Osteocyte (in vitro differentiated cells): ENCODE measurements at regions not wholly inside any gene's neighbourhood (a gene's known extent, or its start where the extent isn't known, plus 50 kb on each side); places are given as distances from the start of the nearest gene placed in this dataset.

Source experiments
- DNase-seq: peaks from one replicate; pipeline ENCODE4 v3.0.0; 2021; ENCODE audit warnings: mixed read lengths; ENCODE audit not compliant: unreplicated experiment; ENCODE audit errors: extremely low spot score
- H3K27ac Mint-ChIP-seq: one replicate; pipeline ENCODE4 v1.8.0; 2021; ENCODE audit warnings: mild to moderate bottlenecking, mixed read lengths; ENCODE audit not compliant: unreplicated experiment
- H3K27me3 Mint-ChIP-seq: one replicate; pipeline ENCODE4 v1.8.0; 2021; ENCODE audit warnings: mixed read lengths; ENCODE audit not compliant: unreplicated experiment
- H3K36me3 Mint-ChIP-seq: one replicate; pipeline ENCODE4 v1.8.0; 2021; ENCODE audit warnings: mixed read lengths; ENCODE audit not compliant: unreplicated experiment
- H3K4me1 Mint-ChIP-seq: one replicate; pipeline ENCODE4 v1.8.0; 2021; ENCODE audit warnings: mixed read lengths; ENCODE audit not compliant: unreplicated experiment
- H3K4me3 Mint-ChIP-seq: one replicate; pipeline ENCODE4 v1.8.0; 2021; ENCODE audit warnings: mild to moderate bottlenecking, moderate library complexity, mixed read lengths; ENCODE audit not compliant: unreplicated experiment
- H3K9me3 Mint-ChIP-seq: one replicate; pipeline ENCODE4 v1.8.0; 2021; ENCODE audit warnings: mixed read lengths; ENCODE audit not compliant: unreplicated experiment
- CTCF ChIP-seq: fragments of 200-600 bp; sonication (generic); IDR thresholded peaks from 2 replicates; pipeline ENCODE4 v1.5.0; 2021; ENCODE audit warnings: antibody characterized with exemption, mild to moderate bottlenecking, moderate library complexity

DNA sequence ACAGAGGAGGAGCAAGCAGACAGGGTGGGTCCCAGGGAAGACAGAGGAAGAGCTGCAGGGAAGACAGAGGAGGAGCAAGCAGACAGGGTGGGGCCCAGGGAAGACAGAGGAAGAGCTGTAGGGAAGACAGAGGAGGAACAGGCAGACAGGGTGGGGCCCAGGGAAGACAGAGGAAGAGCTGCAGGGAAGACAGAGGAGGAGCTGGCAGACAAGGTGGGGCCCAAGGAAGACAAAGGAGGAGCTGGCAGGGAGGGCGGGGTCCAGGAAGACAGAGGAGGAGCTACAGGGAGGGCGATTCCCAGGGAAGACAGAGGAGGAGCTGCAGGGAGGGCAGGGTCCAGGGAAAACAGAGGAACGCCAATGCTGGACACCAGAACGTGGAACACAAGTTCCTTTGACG, 66.5 kb downstream of the PLXNA1 start:
- no peak overlapping the region for H3K27ac Mint-ChIP-seq
- no peak for DNase-seq
- no peak for TF ChIP-seq CTCF
- H3K27me3 Mint-ChIP-seq: peaks cover 8% of the 10 kb centered on the region
- no peaks in the 10 kb centered on the region for H3K36me3 Mint-ChIP-seq
- H3K4me3 Mint-ChIP-seq: no peak overlapping the region
- H3K4me1 Mint-ChIP-seq: peaks cover 3% of the 10 kb centered on the region
- H3K9me3 Mint-ChIP-seq: peaks cover 10% of the 10 kb centered on the region

DNA sequence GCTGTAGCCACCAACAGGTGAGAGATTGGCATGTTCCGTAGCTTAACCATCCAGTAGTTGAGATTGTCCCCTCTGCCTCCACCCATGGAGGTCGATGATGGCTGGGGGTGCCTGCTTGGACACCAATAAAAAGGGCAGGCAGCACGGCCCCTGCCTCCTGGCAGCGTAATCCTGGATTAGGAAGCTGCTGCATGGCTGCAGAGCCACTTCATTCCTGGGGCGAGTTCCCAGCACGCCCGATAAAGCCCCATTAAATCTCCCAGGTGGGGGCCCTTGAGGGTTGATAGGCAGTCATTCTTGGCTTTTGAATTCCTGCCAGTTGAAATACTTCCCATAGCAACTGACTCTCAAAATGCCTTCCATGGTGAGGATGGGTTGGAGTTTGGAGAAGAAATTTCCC, 67.8 kb downstream of the PLXNA1 start:
- Mint-ChIP-seq H3K4me1 (no peaks in the 10 kb centered on the region), H3K27ac (no peak overlapping the region), H3K36me3 (no peaks in the 10 kb centered on the region), H3K9me3 (peaks cover 10% of the 10 kb centered on the region), H3K4me3 (no peak overlapping the region), H3K27me3 (peaks cover 8% of the 10 kb centered on the region)
- DNase-seq: no peak
- TF ChIP-seq CTCF: no peak

DNA sequence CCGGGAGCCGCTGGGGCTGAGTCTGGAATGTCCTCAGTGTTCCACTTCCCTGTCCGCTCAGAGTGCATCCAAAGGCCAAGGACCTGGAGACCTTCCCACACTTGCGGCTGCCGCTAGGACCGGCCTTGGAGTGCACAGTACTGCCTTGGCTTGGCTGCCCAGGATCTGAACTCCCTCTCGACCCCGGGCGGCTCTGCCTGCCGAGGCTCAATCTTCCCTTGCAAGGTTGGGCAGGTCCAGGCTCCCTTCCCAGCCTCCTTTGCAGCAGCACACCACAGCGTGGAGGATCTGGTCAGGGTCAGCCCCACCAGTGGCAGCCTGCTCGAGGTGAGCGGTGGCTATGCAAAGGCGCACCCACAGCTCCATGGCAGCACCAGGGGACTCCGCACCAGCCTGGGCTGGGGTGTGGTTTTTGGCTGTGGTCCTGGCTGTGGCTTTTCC, 69.2 kb downstream of the PLXNA1 start:
- H3K9me3 Mint-ChIP-seq: peaks cover 12% of the 10 kb centered on the region
- no peak overlapping the region for H3K4me3 Mint-ChIP-seq
- H3K27ac Mint-ChIP-seq: no peak overlapping the region
- DNase-seq: no peak
- peaks cover 8% of the 10 kb centered on the region for H3K27me3 Mint-ChIP-seq
- no peaks in the 10 kb centered on the region for H3K36me3 Mint-ChIP-seq
- H3K4me1 Mint-ChIP-seq: no peaks in the 10 kb centered on the region
- TF ChIP-seq CTCF: no peak

GRCh38 chr3:127053026-127053425, 70.1 kb downstream of the PLXNA1 start:
- H3K27me3 Mint-ChIP-seq: peaks cover 13% of the 10 kb centered on the region
- H3K4me3 Mint-ChIP-seq: no peak overlapping the region
- H3K36me3 Mint-ChIP-seq: no peaks in the 10 kb centered on the region
- H3K4me1 Mint-ChIP-seq: no peaks in the 10 kb centered on the region
- H3K9me3 Mint-ChIP-seq: peaks cover 17% of the 10 kb centered on the region
- H3K27ac Mint-ChIP-seq: no peak overlapping the region
- no peak for DNase-seq
- no peak for TF ChIP-seq CTCF

- H3K36me3 Mint-ChIP-seq: no peaks in the 10 kb centered on the region
- no peak overlapping the region for H3K27ac Mint-ChIP-seq
Observed at GRCh38 chr3:127053450-127053849, 70.5 kb downstream of the PLXNA1 start.

More at GRCh38 chr3:127053450-127053849, 70.5 kb downstream of the PLXNA1 start:
- no peak for TF ChIP-seq CTCF
- Mint-ChIP-seq H3K9me3 (peaks cover 17% of the 10 kb centered on the region), H3K4me3 (no peak overlapping the region), H3K27me3 (peaks cover 12% of the 10 kb centered on the region), H3K4me1 (no peaks in the 10 kb centered on the region)
- no peak for DNase-seq
